HCT116 (cell line): ENCODE measurements at regions not wholly inside any gene's neighbourhood (a gene's known extent, or its start where the extent isn't known, plus 50 kb on each side); places are given as distances from the start of the nearest gene placed in this dataset.

Source experiments
- ATAC-seq: fragments of 200-7000 bp; cut with Tn5 transposase; 2 replicates; pipeline ENCODE4 v1.9.1; 2020; ENCODE audit warnings: mild to moderate bottlenecking, moderate library complexity
- BruUV-seq: library from RNA; stranded (reverse); fragments of 400-500 nt; replicated peaks from 2 replicates; lab custom pipeline; 2021; lab: Mats Ljungman, UMichigan
- CTCF ChIA-PET: fragments of 300-600 bp; sonication (Branson Sonifier 250); formaldehyde crosslinking; loops from one replicate; lab custom pipeline; 2021; ENCODE audit warnings: antibody characterized with exemption; lab: Charles Lee
- POLR2A ChIA-PET: fragments of 300-600, 350-600 bp; sonication (Branson Sonifier 250); formaldehyde crosslinking; loops from one replicate; lab custom pipeline; 2021; ENCODE audit warnings: antibody characterized with exemption; lab: Charles Lee
- RAD21 ChIA-PET, 2 experiments: fragments of 300-600 bp; sonication (Branson Sonifier 250); formaldehyde crosslinking; loops; one replicate each; lab custom pipeline; 2023; ENCODE audit warnings: low total read pairs in 2 of 2; ENCODE audit not compliant: uncharacterized antibody in 2 of 2, unreplicated experiment in 2 of 2, low non-redundant PET in 1 of 2; lab: Charles Lee
- DNase-seq: peaks from one replicate; pipeline ENCODE4 v3.0.0-alpha.2; 2010; ENCODE audit warnings: low read depth, low spot score
- H2AFZ ChIP-seq: fragments of 200-600 bp; shearing (Covaris generic), sonication (generic); 2 replicates; pipeline ENCODE4 v1.6.1; 2017; ENCODE audit warnings: low read depth, mixed run types, mixed read lengths, antibody characterized with exemption, low read length; ENCODE audit not compliant: poor library complexity, severe bottlenecking
- H3K27ac ChIP-seq: 2 replicates; pipeline ENCODE4 v1.5.1; 2012; ENCODE audit warnings: low read depth, low read length
- H3K27me3 ChIP-seq: fragments of 200-600 bp; sonication (generic); 2 replicates; pipeline ENCODE4 v1.6.1; 2016; ENCODE audit warnings: mixed run types, low read length, mixed read lengths; ENCODE audit not compliant: insufficient read depth
- H3K36me3 ChIP-seq, 2 experiments: fragments of 200-500 bp in 1 of 2; fragments of 200-600 bp in 1 of 2; sonication (Bioruptor generic) in 1 of 2; sonication (generic) in 1 of 2; 2 replicates each; pipeline versions ENCODE4 v1.5.1 to v1.6.1; 2014 to 2016; ENCODE audit warnings: low read length in 2 of 2, inconsistent platforms in 1 of 2, mixed read lengths in 1 of 2, mixed run types in 1 of 2; ENCODE audit not compliant: insufficient read depth in 2 of 2, control insufficient read depth in 1 of 2
- H3K4me1 ChIP-seq, 2 experiments: fragments of 200-600 bp in 1 of 2; sonication (generic) in 1 of 2; 2 replicates each; pipeline versions ENCODE4 v1.5.1 to v1.6.1; 2012 to 2017; ENCODE audit warnings: low read length in 2 of 2, inconsistent platforms in 1 of 2, mild to moderate bottlenecking in 1 of 2, mixed read lengths in 1 of 2, mixed run types in 1 of 2, moderate library complexity in 1 of 2; ENCODE audit not compliant: insufficient read depth in 2 of 2, control insufficient read depth in 1 of 2
- H3K4me2 ChIP-seq: fragments of 200-600 bp; sonication (generic); 2 replicates; pipeline ENCODE4 v1.6.1; 2017; ENCODE audit warnings: mixed run types, low read length, mixed read lengths
- H3K4me3 ChIP-seq, 2 experiments: fragments of 200-600 bp in 1 of 2; sonication (generic) in 1 of 2; replicated peaks in 1 of 2; 2 replicates each; pipeline ENCODE4 v1.5.1; 2011 to 2016; ENCODE audit warnings: low read length in 2 of 2, control low read depth in 1 of 2, low read depth in 1 of 2, mild to moderate bottlenecking in 1 of 2, mixed read lengths in 1 of 2, mixed run types in 1 of 2
- H3K79me2 ChIP-seq: fragments of 200-600 bp; sonication (generic); 2 replicates; pipeline ENCODE4 v1.6.1; 2017; ENCODE audit warnings: mild to moderate bottlenecking, mixed run types, low read length, moderate library complexity, mixed read lengths; ENCODE audit not compliant: insufficient read depth
- H3K9ac ChIP-seq: fragments of 200-600 bp; sonication (generic); 2 replicates; pipeline ENCODE4 v1.6.1; 2016; ENCODE audit warnings: low read length, mixed read lengths
- H3K9me2 ChIP-seq: fragments of 200-600 bp; sonication (generic), shearing (Covaris generic); 2 replicates; pipeline ENCODE4 v1.6.1; 2017; ENCODE audit warnings: mixed run types, mild to moderate bottlenecking, moderate library complexity; ENCODE audit not compliant: insufficient read depth
- H3K9me3 ChIP-seq, 2 experiments: fragments of 200-500 bp in 1 of 2; fragments of 200-600 bp in 1 of 2; sonication (Bioruptor generic) in 1 of 2; sonication (generic) in 1 of 2; 2 replicates each; pipeline ENCODE4 v1.6.1; 2014 to 2017; ENCODE audit warnings: low read length in 2 of 2, mixed read lengths in 2 of 2, inconsistent platforms in 1 of 2, low read depth in 1 of 2, mild to moderate bottlenecking in 1 of 2, mixed run types in 1 of 2, moderate library complexity in 1 of 2; ENCODE audit not compliant: control insufficient read depth in 1 of 2, insufficient read depth in 1 of 2
- H4K20me1 ChIP-seq: fragments of 200-600 bp; sonication (generic), shearing (Covaris generic); 2 replicates; pipeline ENCODE4 v1.6.1; 2017; ENCODE audit warnings: mixed run types, mild to moderate bottlenecking, moderate library complexity; ENCODE audit not compliant: insufficient read depth
- CBX3 ChIP-seq: IDR thresholded peaks from 2 replicates; pipeline ENCODE4 v1.6.1; 2012; ENCODE audit warnings: low read depth
- CEBPB ChIP-seq: IDR thresholded peaks from 2 replicates; pipeline ENCODE4 v1.6.1; 2012; ENCODE audit warnings: low read depth
- EGR1 ChIP-seq: IDR thresholded peaks from 2 replicates; pipeline ENCODE4 v1.6.1; 2012; ENCODE audit warnings: low read depth
- EZH2 ChIP-seq: fragments of 200-600 bp; sonication (generic); IDR thresholded peaks from 2 replicates; pipeline ENCODE4 v1.6.1; 2017; ENCODE audit warnings: antibody characterized with exemption, mixed run types
- EZH2phosphoT487 ChIP-seq: fragments of 200-600 bp; IDR thresholded peaks from 2 replicates; pipeline ENCODE4 v1.6.1; 2018; ENCODE audit warnings: antibody characterized with exemption, borderline replicate concordance
- FOSL1 ChIP-seq: IDR thresholded peaks from 2 replicates; pipeline ENCODE4 v1.6.1; 2012; ENCODE audit warnings: low read depth
- JUND ChIP-seq: IDR thresholded peaks from 2 replicates; pipeline ENCODE4 v1.6.1; 2012
- MAX ChIP-seq: IDR thresholded peaks from 2 replicates; pipeline ENCODE4 v1.6.1; 2012
- POLR2A ChIP-seq: IDR thresholded peaks from 2 replicates; pipeline ENCODE4 v1.7.0; 2011; ENCODE audit warnings: borderline replicate concordance; ENCODE audit not compliant: insufficient read depth, insufficient read length; ENCODE audit errors: extremely low read depth
- POLR2AphosphoS5 ChIP-seq: IDR thresholded peaks from 2 replicates; pipeline ENCODE4 v1.6.1; 2011; ENCODE audit warnings: mild to moderate bottlenecking, low read depth, low read length, moderate library complexity
- RAD21 ChIP-seq: IDR thresholded peaks from 2 replicates; pipeline ENCODE4 v1.6.1; 2012; ENCODE audit warnings: low read depth, mild to moderate bottlenecking
- REST ChIP-seq: IDR thresholded peaks from 2 replicates; pipeline ENCODE4 v1.6.1; 2012; ENCODE audit warnings: low read depth
- SIN3A ChIP-seq: IDR thresholded peaks from 2 replicates; pipeline ENCODE4 v1.6.1; 2012; ENCODE audit warnings: low read depth
- TCF7L2 ChIP-seq: IDR thresholded peaks from 2 replicates; pipeline ENCODE4 v1.7.0; 2011; ENCODE audit warnings: borderline replicate concordance, inconsistent platforms; ENCODE audit not compliant: insufficient read depth, insufficient read length; ENCODE audit errors: extremely low read depth
- YY1 ChIP-seq: IDR thresholded peaks from 2 replicates; pipeline ENCODE4 v1.6.1; 2011; ENCODE audit warnings: low read length, low read depth, moderate library complexity, mild to moderate bottlenecking; ENCODE audit not compliant: insufficient replicate concordance; ENCODE audit errors: extremely low read depth
- ZFX ChIP-seq: fragments of 450-650 bp; IDR thresholded peaks from 2 replicates; pipeline ENCODE4 v1.6.1; 2017
- ZNF274 ChIP-seq: fragments of 200-500 bp; sonication (Bioruptor generic); IDR thresholded peaks from 2 replicates; pipeline ENCODE4 v1.6.1; 2014; ENCODE audit warnings: mild to moderate bottlenecking, low read depth, low read length, inconsistent platforms
- intact Hi-C: fragments of 100-400 bp; cut with micrococcal nuclease; formaldehyde crosslinking; loops from 2 replicates; pipeline ENCODE4 v1.10.0; 2022
- TF ChIP-seq, protein P1 (sequence below): IDR thresholded peaks from 2 replicates; pipeline ENCODE4 v1.6.1; 2012

DNA sequence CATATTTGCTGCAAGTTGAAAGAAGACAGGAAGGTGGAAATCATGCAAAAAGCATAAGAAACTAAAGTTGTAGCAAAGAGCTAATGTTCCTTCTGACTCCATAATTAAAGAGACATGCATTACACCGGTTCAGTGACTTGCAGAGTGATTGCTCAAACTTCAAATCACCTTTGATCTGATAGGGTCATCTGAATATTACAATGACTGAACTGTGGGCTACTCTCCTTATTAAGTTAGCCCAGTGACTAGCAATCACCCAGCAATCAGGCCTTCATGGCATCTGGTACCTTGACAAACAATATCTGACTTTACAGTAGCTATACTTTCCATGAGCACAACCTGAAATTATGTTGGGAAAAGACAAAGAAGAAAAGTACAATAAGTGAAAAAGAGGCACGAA lies 84.9 kb downstream of the NREP start:
- no peaks in the 10 kb centered on the region for H3K4me1 ChIP-seq
- H3K36me3 ChIP-seq, result no peaks in the 10 kb centered on the region
- intact Hi-C loops, result no loop called here
- no peak for DNase-seq
- H3K4me2 ChIP-seq, result no peak overlapping the region
- no TSS peak for BruUV-seq
- H3K9me3 ChIP-seq, result no peaks in the 10 kb centered on the region
- ChIA-PET POLR2A (no interaction called here), RAD21 (no interaction called here), CTCF (no interaction called here)
- TF ChIP-seq FOSL1, result no peak
- no peak for TF ChIP-seq ZNF274
- no peak for TF ChIP-seq CEBPB
- no peak for TF ChIP-seq CBX3
- no peak for TF ChIP-seq YY1
- TF ChIP-seq POLR2A, result no peak
- no peak for TF ChIP-seq TCF7L2
- no peak for TF ChIP-seq EGR1
- TF ChIP-seq JUND, result no peak
- no peak for TF ChIP-seq REST
- TF ChIP-seq ZFX, result no peak
- TF ChIP-seq MAX, result no peak
- no peak for TF ChIP-seq SIN3A
- TF ChIP-seq EZH2, result no peak
- TF ChIP-seq EZH2phosphoT487, result no peak
- no peak for TF ChIP-seq RAD21
- TF ChIP-seq POLR2AphosphoS5, result no peak
- TF ChIP-seq, protein P1, sequence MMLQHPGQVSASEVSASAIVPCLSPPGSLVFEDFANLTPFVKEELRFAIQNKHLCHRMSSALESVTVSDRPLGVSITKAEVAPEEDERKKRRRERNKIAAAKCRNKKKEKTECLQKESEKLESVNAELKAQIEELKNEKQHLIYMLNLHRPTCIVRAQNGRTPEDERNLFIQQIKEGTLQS, result no peak
- no peaks in the 10 kb centered on the region for H3K27me3 ChIP-seq
- H4K20me1 ChIP-seq, result no peaks in the 10 kb centered on the region
- H2AFZ ChIP-seq, result no peak overlapping the region
- no peaks in the 10 kb centered on the region for H3K79me2 ChIP-seq
- no peaks in the 10 kb centered on the region for H3K9me2 ChIP-seq
- ATAC-seq, result no peak
- no peak overlapping the region for H3K9ac ChIP-seq
- H3K4me3 ChIP-seq, result no peak overlapping the region
- no peak overlapping the region for H3K27ac ChIP-seq
